NCI-H345 (cell line): ENCODE measurements at regions not wholly inside any gene's neighbourhood (a gene's known extent, or its start where the extent isn't known, plus 50 kb on each side); places are given as distances from the start of the nearest gene placed in this dataset.
A peak's percentile ranks its signal among the peaks of the same experiment; 100 is the strongest.

Experiments used
- DNase-seq: peaks from one replicate; lab custom pipeline; 2025; lab: John Stamatoyannopoulos, UW

DNA sequence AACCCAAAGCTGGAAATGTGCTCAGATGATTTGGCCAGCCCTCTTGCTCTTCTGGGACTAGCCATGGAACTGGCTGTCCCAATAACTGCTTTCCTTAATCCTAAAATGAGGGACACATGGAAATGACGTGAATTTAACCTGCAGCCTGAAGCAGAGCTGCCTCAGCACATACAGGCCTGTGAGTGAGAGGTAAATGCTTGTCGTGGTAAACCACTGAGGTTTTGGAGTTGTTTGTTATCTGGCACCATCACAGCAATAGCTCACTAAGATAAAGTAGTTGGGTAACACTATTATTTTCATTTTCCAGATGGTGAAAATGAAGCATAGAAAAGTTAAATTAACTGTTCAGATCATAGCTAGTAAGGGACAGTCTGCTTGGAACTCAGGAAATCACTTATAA lies 333.4 kb upstream of the CHD6 start:
- DNase-seq, result no peak

DNA sequence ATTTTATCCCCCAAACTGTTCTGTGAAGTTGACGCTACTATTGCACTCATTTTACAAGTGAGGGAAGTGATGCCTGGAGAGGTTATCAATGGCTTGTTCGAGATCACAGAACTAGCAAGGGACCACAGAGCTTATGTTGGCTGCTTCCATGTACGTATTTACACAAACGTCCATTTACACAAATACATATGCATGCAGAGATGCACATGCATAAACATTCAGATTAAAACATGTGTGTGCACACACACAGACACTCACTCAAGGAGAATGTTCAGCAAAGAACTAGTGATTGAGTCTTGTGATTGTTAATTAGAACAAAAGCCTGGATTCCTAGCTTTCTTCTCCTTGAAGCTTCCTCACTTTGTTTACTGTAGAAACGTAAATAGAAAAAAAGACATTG lies 321.5 kb upstream of the CHD6 start:
- no peak for DNase-seq

DNA sequence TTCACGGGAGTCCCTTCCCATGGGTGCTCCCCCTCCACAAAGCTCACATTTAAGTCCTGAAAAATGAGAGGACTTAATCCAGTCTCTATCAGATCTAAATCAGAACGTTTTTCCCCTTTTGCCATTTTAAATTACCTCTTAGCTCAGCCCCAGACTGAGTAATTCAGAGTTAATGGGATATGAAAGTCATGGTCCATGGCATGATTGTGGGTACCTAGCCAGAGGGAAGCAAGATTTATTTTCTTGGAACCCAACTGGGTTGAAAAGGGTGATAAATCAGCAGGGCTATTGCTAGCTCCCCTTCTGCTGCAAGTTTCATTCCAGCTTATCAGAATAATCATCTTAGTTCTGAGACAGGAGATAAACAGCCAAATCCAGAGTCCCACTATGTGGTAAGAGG lies 320.2 kb upstream of the CHD6 start:
- DNase-seq, result no peak

DNA sequence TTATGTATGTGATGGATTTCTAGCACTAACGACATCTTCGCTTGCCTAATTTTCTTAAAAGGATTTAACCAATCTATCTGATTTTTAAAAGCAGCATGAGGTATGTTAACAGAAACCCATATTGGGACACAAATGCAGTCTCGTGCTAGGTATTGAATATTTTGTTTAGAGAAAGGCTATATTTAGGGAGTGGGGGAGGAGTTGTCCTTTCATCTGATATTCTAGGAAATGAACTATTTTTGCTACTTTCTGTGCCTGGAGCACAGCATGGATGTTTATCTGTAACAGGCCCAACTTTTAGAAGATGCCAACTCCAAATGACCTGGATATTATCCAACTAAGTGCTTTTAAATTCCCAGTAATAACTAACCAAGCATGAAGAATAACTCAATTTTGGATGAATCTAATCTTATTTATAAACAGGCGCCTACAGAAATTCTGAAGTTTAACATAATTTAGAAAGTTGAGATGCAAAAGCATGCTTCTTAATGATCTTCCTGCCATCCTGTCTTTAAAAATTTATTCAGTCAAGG lies 317.1 kb upstream of the CHD6 start:
- no peak for DNase-seq

DNA sequence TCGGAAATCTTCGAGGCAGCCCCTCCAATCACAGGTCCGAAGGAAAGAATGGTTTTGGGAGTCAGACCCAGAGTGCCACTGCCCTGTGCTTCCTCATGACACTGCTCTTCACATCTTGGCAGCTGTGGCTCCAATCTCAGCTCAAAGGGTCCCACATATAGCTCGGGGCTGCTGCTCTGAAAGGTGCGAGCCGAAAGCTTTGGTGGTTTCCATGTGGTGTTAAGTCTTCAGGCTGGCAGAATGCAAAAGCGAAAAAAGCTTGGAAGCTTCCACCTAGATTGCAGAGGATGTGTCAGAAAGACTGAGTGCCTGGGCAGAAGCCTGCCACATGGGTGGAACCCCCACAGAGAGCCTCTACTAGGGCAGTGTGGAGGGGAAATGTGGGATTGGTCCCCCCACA lies 314.3 kb upstream of the CHD6 start:
- DNase-seq, result no peak

DNA sequence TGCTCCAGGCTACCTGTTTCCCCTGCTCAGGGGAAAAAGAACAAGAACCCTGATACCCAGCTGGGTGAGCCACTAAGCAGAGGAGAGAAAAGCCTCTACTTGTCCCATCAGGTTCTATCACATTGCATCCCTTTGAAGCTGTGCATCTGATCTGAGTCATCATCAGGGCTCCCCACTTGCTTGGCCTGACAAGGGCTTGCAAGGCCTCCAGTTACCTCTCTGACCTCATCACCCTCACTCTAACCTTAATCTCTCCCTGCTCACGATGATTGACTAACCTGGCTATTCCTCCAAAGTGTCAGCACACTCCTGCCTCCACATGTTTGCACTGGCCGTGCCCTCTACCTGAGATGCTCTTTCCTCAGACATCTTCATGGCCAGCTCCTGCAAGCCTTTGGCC lies 309.5 kb upstream of the CHD6 start:
- DNase-seq, result no peak

DNA sequence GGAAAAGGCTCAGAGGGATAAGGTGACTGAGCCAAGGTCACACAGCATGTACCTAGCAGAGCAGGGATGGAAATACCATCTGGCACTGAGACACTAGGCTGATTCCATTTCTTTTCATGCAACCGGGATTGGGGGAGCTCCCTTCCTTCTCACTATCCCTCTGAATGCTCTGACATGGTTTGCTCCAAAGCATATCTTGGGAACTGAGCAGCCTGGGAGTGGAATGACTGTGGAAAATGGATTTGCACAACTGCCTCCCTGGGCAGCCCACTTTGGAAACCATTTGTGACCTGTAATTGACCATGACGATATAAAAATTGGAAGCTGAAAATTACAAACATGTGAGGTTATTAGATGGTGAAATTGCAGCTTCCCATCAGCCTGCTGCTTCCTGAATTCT lies 309.0 kb upstream of the CHD6 start:
- DNase-seq, result no peak

DNA sequence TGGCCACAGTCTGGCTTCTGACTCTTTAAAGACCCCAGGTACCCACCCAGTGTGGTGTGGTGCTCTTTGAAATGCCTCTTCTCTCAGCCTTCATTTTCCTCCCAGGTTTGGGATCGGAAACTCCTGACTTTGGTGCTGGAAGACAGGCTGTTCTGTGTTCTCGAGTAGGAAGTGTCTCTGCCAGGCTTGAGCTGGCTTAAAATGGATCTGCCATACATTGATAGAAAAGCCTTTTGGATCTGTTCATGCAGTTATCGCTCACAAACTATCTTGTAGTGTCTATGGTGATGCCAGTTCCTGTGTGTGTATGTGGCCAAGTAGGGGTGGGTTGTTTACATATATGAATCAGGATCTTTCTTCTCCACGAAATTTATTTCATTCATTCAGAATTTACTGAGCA lies 307.3 kb upstream of the CHD6 start:
- DNase-seq, result no peak

DNA sequence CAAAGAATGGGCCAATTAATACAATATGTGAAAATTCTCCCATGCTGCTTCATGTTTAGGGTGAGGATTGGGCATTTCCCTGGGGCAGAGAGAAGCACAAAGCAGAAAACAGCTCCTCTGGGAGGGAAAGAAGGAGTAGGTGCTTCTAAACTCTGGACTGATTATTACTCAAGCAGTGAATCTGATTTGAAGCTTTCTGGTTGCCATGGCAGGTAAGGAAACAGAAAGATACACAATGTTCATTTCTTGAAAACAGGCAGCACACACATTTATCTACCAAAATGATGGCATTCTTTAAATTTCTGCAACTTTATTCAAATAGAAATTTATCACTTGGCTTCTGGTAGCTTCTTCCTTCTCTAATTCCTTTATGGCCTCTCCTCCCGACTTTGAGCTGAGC lies 305.4 kb upstream of the CHD6 start:
- DNase-seq, result no peak

DNA sequence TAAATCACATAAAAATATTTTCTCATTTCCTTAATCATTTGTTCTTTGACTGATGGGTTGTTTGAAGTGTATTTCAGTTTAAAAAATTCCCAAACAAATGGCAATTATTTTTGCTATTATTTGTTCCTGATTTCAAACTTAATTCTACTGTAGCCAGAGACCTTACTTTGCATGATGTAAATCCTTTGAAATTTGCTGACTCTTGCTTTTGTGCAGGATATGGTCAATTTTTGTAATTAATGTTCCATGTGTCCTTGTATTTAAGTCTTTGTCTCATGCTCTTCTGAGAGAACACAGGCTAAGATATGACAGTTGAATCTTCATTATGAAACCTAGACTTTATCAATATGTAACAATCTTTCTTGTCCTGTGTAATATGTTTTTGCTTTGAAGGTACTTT lies 295.0 kb upstream of the CHD6 start:
- DNase-seq, result no peak

DNA sequence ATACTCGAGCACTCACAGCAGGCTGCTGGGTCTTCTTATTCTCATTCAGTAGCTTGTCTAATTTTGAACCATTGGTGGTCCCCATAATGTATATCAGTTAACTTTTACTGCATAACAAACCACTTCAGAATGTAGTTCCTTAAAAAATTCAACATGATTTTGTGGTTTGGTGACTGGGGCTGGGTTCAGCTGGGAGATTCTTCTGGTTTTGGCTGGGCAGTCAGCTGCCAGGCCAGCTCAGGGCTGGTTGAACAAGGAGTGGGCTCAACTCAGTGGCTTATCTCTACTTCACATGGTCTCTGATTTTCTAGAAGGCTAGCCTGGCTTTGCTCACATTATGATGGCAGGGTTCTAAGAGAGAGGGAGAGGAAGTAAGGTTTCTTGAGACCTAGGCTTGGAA lies 292.4 kb upstream of the CHD6 start:
- DNase-seq, result no peak

DNA sequence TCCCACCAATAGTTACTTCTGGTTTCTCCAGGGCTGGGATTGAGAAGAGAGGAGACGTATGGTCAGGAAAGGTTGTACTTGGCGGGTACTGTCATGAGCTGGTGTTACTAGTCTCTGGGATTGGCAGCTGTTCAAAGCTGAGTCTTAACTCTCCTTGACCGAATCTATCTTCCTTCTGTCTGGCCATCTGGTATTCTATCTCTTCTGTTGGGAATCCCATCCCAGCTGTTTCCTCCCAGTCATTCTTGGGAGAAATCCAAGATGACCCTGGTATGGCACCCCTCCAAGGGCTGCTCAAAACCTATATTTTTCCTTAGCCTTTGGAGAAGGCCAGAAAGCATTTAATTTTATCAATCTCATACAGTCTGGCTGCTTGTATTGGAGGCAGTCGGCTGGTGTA lies 287.0 kb upstream of the CHD6 start:
- no peak for DNase-seq

DNA sequence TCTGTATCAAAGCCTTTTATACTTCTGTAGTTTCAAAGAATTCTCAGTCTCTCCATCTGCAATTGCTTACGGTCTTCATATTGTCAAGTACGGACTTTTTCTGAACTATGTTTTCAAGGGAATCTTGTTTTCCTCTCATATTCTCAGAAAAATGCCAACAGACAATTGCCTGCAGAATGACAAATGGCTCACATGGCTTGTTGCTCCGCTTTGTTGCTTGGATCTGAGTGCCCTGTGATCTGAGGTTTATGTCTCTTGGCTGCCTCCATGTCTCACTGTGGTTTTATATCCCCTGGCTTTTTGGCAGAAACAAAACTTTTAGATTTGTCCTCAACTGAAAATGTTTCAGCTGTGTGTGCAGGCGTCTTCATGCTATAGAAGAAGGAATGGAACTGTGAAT lies 285.4 kb upstream of the CHD6 start:
- DNase-seq, result no peak

DNA sequence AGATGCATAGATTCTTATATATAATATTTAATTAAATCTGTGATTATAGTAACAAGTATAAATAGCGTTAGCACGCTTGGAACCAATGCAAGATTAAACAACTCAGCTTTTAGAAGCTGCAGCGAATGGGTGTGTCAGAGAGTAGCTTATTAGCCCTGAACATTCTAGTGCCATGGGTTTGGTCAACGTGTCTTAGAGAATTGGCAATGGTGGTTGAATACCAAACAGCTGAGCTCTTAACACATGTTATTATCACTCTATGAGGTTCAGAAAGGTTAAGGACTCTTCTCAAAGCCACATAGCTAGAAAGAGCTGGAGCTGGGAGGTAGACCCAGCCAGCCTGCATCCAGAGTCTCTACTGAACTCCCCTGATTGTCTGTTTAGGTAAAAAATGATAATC lies 284.2 kb upstream of the CHD6 start:
- no peak for DNase-seq

DNA sequence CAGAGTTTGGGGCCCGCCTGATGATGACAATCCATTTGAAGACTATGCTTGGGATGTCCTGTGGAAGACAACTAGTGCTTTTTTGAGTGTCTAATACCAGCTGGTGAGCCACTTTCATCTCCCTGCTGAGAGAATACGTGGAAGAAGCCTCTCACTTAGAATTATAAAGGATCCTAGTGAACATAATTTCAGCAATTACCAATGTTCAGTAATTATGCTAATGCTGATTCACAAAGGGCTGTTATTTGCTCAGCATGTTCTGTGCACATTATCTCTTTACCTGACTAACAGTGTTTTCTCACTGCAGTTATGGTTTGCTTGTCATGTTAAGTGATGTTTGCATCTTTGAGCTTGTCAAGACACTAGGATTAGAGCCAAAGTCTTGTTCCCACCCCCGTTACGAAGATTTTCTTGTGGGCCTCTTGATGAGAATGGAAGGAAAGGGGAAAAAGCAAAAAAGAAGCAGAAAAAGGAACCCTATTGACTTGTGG lies 282.1 kb upstream of the CHD6 start:
- DNase-seq, result no peak

DNA sequence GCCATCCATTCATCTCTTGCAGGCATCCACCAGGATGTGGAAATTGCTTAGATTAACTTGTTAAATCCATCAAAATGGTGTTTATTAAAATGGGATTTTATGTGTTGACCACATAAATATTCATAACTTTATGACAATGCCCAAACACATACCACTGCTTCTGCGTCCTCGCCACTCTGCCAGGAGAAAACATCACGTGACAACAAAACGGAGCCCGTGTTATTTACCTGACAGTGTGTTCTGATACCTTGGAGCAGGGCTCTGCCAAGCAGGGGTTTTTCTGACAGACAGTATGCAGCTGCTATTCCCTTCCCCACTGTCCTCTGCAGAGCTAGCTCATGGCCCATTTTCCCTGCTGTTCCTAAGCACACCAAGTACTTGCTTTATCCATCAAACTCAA lies 279.5 kb upstream of the CHD6 start:
- DNase-seq, result no peak

DNA sequence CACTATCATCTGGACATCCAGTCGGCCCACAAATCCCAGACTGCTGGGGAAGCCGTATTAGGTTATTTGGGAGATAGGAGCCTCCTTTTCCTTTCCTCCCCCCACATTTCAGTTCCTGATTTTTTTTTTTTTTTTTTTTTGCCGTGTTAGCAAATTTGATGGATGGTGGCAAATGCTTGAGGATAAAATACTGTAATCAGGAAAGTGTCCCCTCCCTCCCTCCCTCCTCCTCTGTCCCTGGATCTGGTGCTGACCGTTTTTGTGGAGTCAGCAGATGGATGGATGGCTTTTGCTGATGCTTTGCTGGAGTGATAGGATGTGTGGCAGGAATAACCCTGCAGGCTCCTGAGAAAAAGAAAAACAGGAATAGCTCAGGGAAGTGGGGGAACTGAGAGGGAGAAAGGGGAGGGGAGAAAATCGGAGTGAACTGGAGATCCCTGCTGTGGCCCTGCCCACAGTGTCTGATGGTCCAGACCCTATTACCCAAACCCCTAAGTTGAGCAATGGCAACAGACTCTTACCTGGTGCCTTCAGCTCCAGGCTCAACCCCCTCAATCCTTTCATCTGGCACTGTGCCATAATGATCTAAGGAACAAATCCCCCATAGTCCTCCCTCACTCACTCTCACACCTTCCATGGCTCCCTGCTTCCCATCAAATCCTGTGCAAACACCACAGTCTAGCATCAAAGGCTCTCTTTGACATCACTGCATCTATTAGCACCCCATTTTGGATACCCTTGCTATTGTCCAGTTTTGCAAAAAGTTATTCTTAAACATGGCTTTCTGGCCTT lies 277.3 kb upstream of the CHD6 start:
- no peak for DNase-seq

DNA sequence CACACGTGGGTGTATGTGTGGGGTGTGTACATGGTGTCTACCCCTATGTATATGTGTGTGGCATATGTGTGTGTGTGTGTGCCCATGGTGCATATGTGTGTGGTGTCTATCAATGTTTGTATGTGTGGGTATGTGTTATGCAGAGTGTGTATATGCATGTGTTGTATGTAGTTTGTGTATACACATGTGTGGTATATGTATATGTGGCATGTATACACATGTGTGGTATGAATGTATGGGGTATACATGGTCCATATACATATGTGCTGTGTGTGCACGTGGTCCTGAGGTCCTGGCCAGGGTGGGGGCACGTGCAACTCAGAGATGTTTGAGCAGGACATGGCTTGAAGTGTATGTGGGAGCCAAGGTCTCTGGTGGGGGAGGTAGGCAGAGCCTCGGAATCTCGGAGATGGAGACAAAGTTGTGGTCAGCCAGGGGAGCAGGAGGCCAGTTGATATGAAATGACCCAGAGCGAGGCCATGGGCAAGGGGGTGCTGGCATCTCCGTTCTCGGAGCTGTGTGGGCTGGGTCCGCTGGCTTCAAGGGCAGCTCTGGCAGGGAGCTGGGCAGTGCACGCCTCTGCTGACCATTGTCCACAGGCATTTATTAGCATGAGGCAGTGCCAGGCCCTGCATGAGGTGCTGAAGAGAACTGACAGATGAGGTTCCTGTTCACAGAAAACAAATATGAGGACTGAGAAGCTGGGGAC lies 276.2 kb upstream of the CHD6 start:
- DNase-seq, result no peak

DNA sequence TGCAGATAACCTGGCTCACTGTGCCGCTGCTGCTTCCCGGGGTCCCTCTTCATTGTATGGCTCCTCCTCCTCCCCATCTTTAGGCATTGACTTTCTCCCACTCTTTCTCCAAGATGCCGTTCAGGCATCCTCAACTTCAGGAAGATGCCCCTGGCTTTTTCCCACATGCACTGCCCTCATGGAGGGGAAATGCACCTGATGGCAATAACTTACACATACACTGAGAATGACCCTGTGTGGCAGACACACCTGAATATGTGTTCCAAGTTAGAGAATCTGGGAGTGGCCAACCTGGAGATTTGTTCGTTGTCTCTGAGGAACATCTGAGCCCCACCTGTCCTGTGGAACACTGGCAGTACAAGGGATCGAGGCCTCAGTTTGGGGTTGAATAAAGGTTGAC lies 273.9 kb upstream of the CHD6 start:
- no peak for DNase-seq

DNA sequence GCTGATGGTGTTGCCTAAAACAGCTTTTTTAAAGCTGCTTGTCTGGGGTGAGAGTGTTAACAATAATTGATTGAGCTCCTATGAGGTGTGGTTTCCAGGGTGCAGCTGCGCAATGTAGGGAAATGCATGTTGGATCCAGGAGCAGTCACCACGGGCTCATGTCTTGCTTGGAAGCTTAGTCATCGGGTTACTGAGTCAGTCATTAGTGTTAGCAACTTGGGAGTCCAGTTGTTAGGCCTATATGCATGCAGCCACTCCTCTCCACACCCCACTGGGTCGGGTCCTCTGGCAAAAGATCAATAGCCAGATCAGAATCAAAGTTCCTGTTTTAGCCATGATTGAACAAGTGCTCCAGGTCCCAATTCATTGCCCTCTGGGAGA lies 271.7 kb upstream of the CHD6 start:
- DNase-seq, result no peak

DNA sequence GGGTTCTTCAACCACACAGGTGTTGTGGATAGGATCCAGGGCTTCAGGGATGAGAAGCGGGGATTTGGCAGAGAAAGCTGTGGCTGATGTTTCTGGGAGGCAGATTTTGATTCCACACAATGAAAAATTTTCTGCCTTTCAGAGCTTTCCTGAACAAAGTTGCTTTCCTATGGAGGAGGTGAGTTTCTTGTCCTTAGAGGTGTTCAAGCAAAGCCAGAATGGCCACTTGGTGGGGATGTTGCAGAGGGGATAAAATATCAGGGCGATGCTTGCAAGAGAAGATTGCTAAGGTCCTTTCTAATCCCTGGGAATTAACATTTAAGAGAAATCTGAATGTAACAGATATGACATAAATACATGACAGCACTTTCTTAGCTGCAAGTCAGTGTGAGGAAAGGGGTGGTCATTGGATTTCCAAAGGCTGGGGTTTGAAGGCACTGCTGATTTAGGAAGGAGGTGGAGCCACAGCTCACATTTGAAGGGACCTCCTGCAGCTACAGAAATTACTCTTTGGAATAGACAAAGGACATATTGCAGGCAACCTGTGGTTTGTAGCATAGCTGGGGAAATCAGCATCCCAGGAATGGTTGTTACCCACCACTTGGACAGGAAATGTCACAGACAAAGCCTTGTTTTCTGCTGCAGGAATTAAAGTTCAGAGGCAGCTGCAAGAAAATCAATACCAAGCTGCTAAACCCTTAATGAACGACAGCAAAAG lies 271.1 kb upstream of the CHD6 start:
- peak; percentile 41 for DNase-seq

DNA sequence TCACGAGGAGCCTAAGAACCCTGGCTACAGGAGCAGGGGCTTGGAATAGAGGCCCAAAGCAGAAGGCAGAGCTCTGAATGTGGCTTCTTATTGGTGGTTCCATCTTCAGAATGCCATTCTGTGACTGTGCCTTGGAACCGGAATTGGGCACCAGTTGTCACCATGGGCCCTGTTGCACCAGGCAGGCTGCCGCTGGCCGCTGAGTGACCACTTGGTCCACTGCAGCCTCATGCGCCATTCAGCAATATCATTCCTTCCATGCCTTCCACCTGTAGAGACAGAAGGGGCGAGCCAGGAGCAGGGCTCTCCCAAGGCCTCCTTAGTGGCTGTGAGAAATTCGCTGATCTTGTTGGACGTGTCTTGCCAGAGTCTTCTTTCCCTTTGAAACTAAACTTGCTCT lies 270.3 kb upstream of the CHD6 start:
- no peak for DNase-seq

DNA sequence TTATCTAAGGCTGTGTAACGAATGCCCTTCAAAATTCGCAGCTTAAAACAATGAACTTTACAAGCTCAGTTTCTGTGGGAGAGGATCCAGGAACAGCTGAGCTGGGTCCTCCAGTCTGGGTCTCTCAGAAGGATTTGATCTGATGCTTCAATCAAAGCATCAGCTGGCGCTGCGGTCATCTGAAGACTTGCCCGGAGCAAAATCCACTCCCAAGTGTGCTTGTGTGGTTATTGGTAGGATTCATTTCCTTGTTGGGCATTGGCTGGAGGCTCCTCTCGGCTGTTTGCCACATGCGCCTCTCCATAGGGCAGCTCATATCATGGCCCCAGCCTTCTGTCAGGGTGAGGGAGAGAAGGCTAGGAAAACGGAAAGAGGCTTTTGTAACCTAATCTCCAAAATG lies 269.3 kb upstream of the CHD6 start:
- DNase-seq, result no peak
